ENCODE measurements at regions not wholly inside any gene's neighbourhood (a gene's known extent, or its start where the extent isn't known, plus 50 kb on each side); places are given as distances from the start of the nearest gene placed in this dataset.

GRCh38 chr2:236743039-236743920, 173.7 kb downstream of the ACKR3 start:
- H3K27me3 ChIP-seq (ENCODE audit: control insufficient read depth, insufficient read depth, low read length) = peaks cover 25% of the 10 kb centered on the region
- no peaks in the 10 kb centered on the region for H3K9me3 ChIP-seq (replicated peaks; ENCODE audit: low read length)
- H3K4me1 ChIP-seq (ENCODE audit: control insufficient read depth, insufficient read depth, low read length) = peaks cover 37% of the 10 kb centered on the region
- peak overlapping the region; percentile 41 for H3K4me3 ChIP-seq (ENCODE audit: low read length)
- no peaks in the 10 kb centered on the region for H3K36me3 ChIP-seq (ENCODE audit: insufficient read depth, low read length)
- peak overlapping the region; percentile 56 for H3K9ac ChIP-seq (ENCODE audit: low read depth, low read length)
- H3K4me2 ChIP-seq (ENCODE audit: low read length) = peak overlapping the region; percentile 72

GRCh38 chr2:236743921-236744280, 174.3 kb downstream of the ACKR3 start:
- H3K4me2 ChIP-seq (ENCODE audit: low read length) = peak overlapping the region; percentile 72
- H3K4me1 ChIP-seq (ENCODE audit: control insufficient read depth, insufficient read depth, low read length) = peaks cover 43% of the 10 kb centered on the region

GRCh38 chr2:236744281-236744705, 174.7 kb downstream of the ACKR3 start:
- no peaks in the 10 kb centered on the region for H3K9me3 ChIP-seq (replicated peaks; ENCODE audit: low read length)
- peak overlapping the region; percentile 56 for H3K9ac ChIP-seq (ENCODE audit: low read depth, low read length)
- no peak overlapping the region for H3K4me3 ChIP-seq (ENCODE audit: low read length)
- peak overlapping the region; percentile 72 for H3K4me2 ChIP-seq (ENCODE audit: low read length)
- no peaks in the 10 kb centered on the region for H3K36me3 ChIP-seq (ENCODE audit: insufficient read depth, low read length)
- peaks cover 16% of the 10 kb centered on the region for H3K27me3 ChIP-seq (ENCODE audit: control insufficient read depth, insufficient read depth, low read length)
- H3K4me1 ChIP-seq (ENCODE audit: control insufficient read depth, insufficient read depth, low read length) = peaks cover 46% of the 10 kb centered on the region

More at GRCh38 chr2:236743921-236744280, 174.3 kb downstream of the ACKR3 start:
- H3K9me3 ChIP-seq (replicated peaks; ENCODE audit: low read length) = no peaks in the 10 kb centered on the region
- peak overlapping the region; percentile 56 for H3K9ac ChIP-seq (ENCODE audit: low read depth, low read length)
- H3K27me3 ChIP-seq (ENCODE audit: control insufficient read depth, insufficient read depth, low read length) = peaks cover 20% of the 10 kb centered on the region
- H3K4me3 ChIP-seq (ENCODE audit: low read length) = peak overlapping the region; percentile 41
- no peaks in the 10 kb centered on the region for H3K36me3 ChIP-seq (ENCODE audit: insufficient read depth, low read length)

- Histone ChIP-seq H3K36me3 (ENCODE audit: insufficient read depth, low read length) (no peaks in the 10 kb centered on the region), H3K4me3 (ENCODE audit: low read length) (no peak overlapping the region), H3K9me3 (replicated peaks; ENCODE audit: low read length) (no peaks in the 10 kb centered on the region), H3K4me1 (ENCODE audit: control insufficient read depth, insufficient read depth, low read length) (peaks cover 46% of the 10 kb centered on the region), H3K27me3 (ENCODE audit: control insufficient read depth, insufficient read depth, low read length) (peaks cover 15% of the 10 kb centered on the region), H3K4me2 (ENCODE audit: low read length) (peak overlapping the region; percentile 72), H3K9ac (ENCODE audit: low read depth, low read length) (peak overlapping the region; percentile 1)
Measured at GRCh38 chr2:236744716-236745115, 175.1 kb downstream of the ACKR3 start.

- peak overlapping the region; percentile 59 for H3K4me2 ChIP-seq (ENCODE audit: low read length)
- H3K4me3 ChIP-seq (ENCODE audit: low read length) = no peak overlapping the region
- H3K9me3 ChIP-seq (replicated peaks; ENCODE audit: low read length) = no peaks in the 10 kb centered on the region
- H3K36me3 ChIP-seq (ENCODE audit: insufficient read depth, low read length) = no peaks in the 10 kb centered on the region
- H3K27me3 ChIP-seq (ENCODE audit: control insufficient read depth, insufficient read depth, low read length) = peaks cover 20% of the 10 kb centered on the region
- peaks cover 46% of the 10 kb centered on the region for H3K4me1 ChIP-seq (ENCODE audit: control insufficient read depth, insufficient read depth, low read length)
- H3K9ac ChIP-seq (ENCODE audit: low read depth, low read length) = peak overlapping the region; percentile 46
Measured at GRCh38 chr2:236745420-236746210, 176.0 kb downstream of the ACKR3 start.

- Histone ChIP-seq H3K36me3 (ENCODE audit: insufficient read depth, low read length) (no peaks in the 10 kb centered on the region), H3K4me2 (ENCODE audit: low read length) (no peak overlapping the region), H3K4me1 (ENCODE audit: control insufficient read depth, insufficient read depth, low read length) (peaks cover 46% of the 10 kb centered on the region), H3K4me3 (ENCODE audit: low read length) (no peak overlapping the region), H3K9me3 (replicated peaks; ENCODE audit: low read length) (no peaks in the 10 kb centered on the region), H3K9ac (ENCODE audit: low read depth, low read length) (no peak overlapping the region), H3K27me3 (ENCODE audit: control insufficient read depth, insufficient read depth, low read length) (peaks cover 21% of the 10 kb centered on the region)
Measured at GRCh38 chr2:236746833-236747232, 177.2 kb downstream of the ACKR3 start.

- H3K27me3 ChIP-seq (ENCODE audit: control insufficient read depth, insufficient read depth, low read length) = peaks cover 27% of the 10 kb centered on the region
- no peaks in the 10 kb centered on the region for H3K9me3 ChIP-seq (replicated peaks; ENCODE audit: low read length)
- no peak overlapping the region for H3K9ac ChIP-seq (ENCODE audit: low read depth, low read length)
- H3K4me1 ChIP-seq (ENCODE audit: control insufficient read depth, insufficient read depth, low read length) = peaks cover 46% of the 10 kb centered on the region
- no peaks in the 10 kb centered on the region for H3K36me3 ChIP-seq (ENCODE audit: insufficient read depth, low read length)
- H3K4me3 ChIP-seq (ENCODE audit: low read length) = no peak overlapping the region
- no peak overlapping the region for H3K4me2 ChIP-seq (ENCODE audit: low read length)
Measured at GRCh38 chr2:236747426-236747825, 177.8 kb downstream of the ACKR3 start.

- H3K27me3 ChIP-seq (ENCODE audit: control insufficient read depth, insufficient read depth, low read length) = peaks cover 32% of the 10 kb centered on the region
- H3K4me1 ChIP-seq (ENCODE audit: control insufficient read depth, insufficient read depth, low read length) = peaks cover 44% of the 10 kb centered on the region
- no peaks in the 10 kb centered on the region for H3K9me3 ChIP-seq (replicated peaks; ENCODE audit: low read length)
- no peak overlapping the region for H3K4me2 ChIP-seq (ENCODE audit: low read length)
- no peak overlapping the region for H3K4me3 ChIP-seq (ENCODE audit: low read length)
- no peak overlapping the region for H3K9ac ChIP-seq (ENCODE audit: low read depth, low read length)
- no peaks in the 10 kb centered on the region for H3K36me3 ChIP-seq (ENCODE audit: insufficient read depth, low read length)
Measured at GRCh38 chr2:236747925-236748324, 178.3 kb downstream of the ACKR3 start.

- Histone ChIP-seq H3K9ac (ENCODE audit: low read depth, low read length) (no peak overlapping the region), H3K4me2 (ENCODE audit: low read length) (no peak overlapping the region), H3K4me3 (ENCODE audit: low read length) (no peak overlapping the region), H3K9me3 (replicated peaks; ENCODE audit: low read length) (no peaks in the 10 kb centered on the region), H3K4me1 (ENCODE audit: control insufficient read depth, insufficient read depth, low read length) (peaks cover 40% of the 10 kb centered on the region), H3K27me3 (ENCODE audit: control insufficient read depth, insufficient read depth, low read length) (peaks cover 36% of the 10 kb centered on the region), H3K36me3 (ENCODE audit: insufficient read depth, low read length) (no peaks in the 10 kb centered on the region)
Measured at GRCh38 chr2:236748385-236748784, 178.8 kb downstream of the ACKR3 start.

- Histone ChIP-seq H3K9ac (ENCODE audit: low read depth, low read length) (no peak overlapping the region), H3K4me1 (ENCODE audit: control insufficient read depth, insufficient read depth, low read length) (peaks cover 36% of the 10 kb centered on the region)
Measured at GRCh38 chr2:236748801-236749200, 179.2 kb downstream of the ACKR3 start.

GRCh38 chr2:236749346-236749745, 179.7 kb downstream of the ACKR3 start:
- Histone ChIP-seq H3K4me1 (ENCODE audit: control insufficient read depth, insufficient read depth, low read length) (peaks cover 31% of the 10 kb centered on the region), H3K27me3 (ENCODE audit: control insufficient read depth, insufficient read depth, low read length) (peaks cover 46% of the 10 kb centered on the region), H3K4me3 (ENCODE audit: low read length) (no peak overlapping the region), H3K9ac (ENCODE audit: low read depth, low read length) (no peak overlapping the region), H3K4me2 (ENCODE audit: low read length) (no peak overlapping the region), H3K36me3 (ENCODE audit: insufficient read depth, low read length) (no peaks in the 10 kb centered on the region), H3K9me3 (replicated peaks; ENCODE audit: low read length) (no peaks in the 10 kb centered on the region)

More at GRCh38 chr2:236748801-236749200, 179.2 kb downstream of the ACKR3 start:
- no peaks in the 10 kb centered on the region for H3K36me3 ChIP-seq (ENCODE audit: insufficient read depth, low read length)
- H3K4me2 ChIP-seq (ENCODE audit: low read length) = no peak overlapping the region
- no peak overlapping the region for H3K4me3 ChIP-seq (ENCODE audit: low read length)
- H3K27me3 ChIP-seq (ENCODE audit: control insufficient read depth, insufficient read depth, low read length) = peaks cover 40% of the 10 kb centered on the region
- no peaks in the 10 kb centered on the region for H3K9me3 ChIP-seq (replicated peaks; ENCODE audit: low read length)

Data from skeletal muscle satellite cell (primary cell).